ENCODE measurements at regions not wholly inside any gene's neighbourhood (a gene's known extent, or its start where the extent isn't known, plus 50 kb on each side); places are given as distances from the start of the nearest gene placed in this dataset.
A peak's percentile ranks its signal among the peaks of the same experiment; 100 is the strongest.

GRCh38 chr12:40446385-40446784, 221.6 kb downstream of the LRRK2 start:
- H4K20me1 ChIP-seq (ENCODE audit: control insufficient read depth, insufficient read depth), result no peaks in the 10 kb centered on the region
- ATAC-seq (peak; percentile 76), DNase-seq (ENCODE audit: low read depth, low spot score) (no peak), FAIRE-seq (peak; percentile 56)
- no peaks in the 10 kb centered on the region for H3K27me3 ChIP-seq (replicated peaks in 1 of 2; ENCODE audit: control insufficient read depth in 2 of 2, insufficient read depth in 2 of 2, low read length in 1 of 2)
- no peaks in the 10 kb centered on the region for H3K9me3 ChIP-seq (replicated peaks; ENCODE audit: control insufficient read depth, insufficient read depth, low read length)
- RAD21 ChIA-PET (ENCODE audit: unreplicated experiment), result interaction anchor here (0.8 to 2.8 kb wide), 7 partner anchors 10 to 290 kb away, joined by 3 to 11 read pairs (median 4); no protein-coding TSS in a partner anchor
- no peak overlapping the region for H3K4me2 ChIP-seq (ENCODE audit: control insufficient read depth, insufficient read depth)
- no peaks in the 10 kb centered on the region for H3K36me3 ChIP-seq (ENCODE audit: control insufficient read depth in 2 of 2, insufficient read depth in 2 of 2, low read length in 1 of 2)
- CTCF ChIA-PET, result interaction anchor here (0.6 to 2.9 kb wide), 17 partner anchors 10 to 435 kb away, joined by 3 to 20 read pairs (median 4); no protein-coding TSS in a partner anchor
- no peak overlapping the region for H3K9ac ChIP-seq (ENCODE audit: control insufficient read depth, insufficient read depth, low read length)
- POLR2A ChIA-PET, result no interaction called here
- H3K4me3 ChIP-seq, result no peak overlapping the region
- BruUV-seq (replicated peaks), result no TSS peak
- TF ChIP-seq ATF3 (IDR thresholded peaks at IDR 0.05; ENCODE audit: borderline replicate concordance, extremely low read depth, low read depth, low read length) (no peak), CTCF (IDR thresholded peaks at IDR 0.05 in 2 of 3, conservative IDR thresholded peaks at IDR 0.05 in 1 of 3; ENCODE audit: control insufficient read depth in 2 of 3, extremely low read depth in 1 of 3, insufficient read depth in 1 of 3, low read depth in 3 of 3, low read length in 3 of 3) (peak; percentile 44 to 57 (median 48); a peak in 4 of 6 replicates), BCL11A (IDR thresholded peaks at IDR 0.05; ENCODE audit: low read depth, low read length) (no peak), SMC3 (IDR thresholded peaks at IDR 0.05; ENCODE audit: borderline replicate concordance, low read length) (peak; percentile 60; the same call in 1 of the 2 replicates), ATF7 (IDR thresholded peaks at IDR 0.05; ENCODE audit: low read depth) (peak; percentile 82), RAD21 (IDR thresholded peaks at IDR 0.05; ENCODE audit: insufficient read depth, low read depth, low read length) (peak; percentile 60)
- no peaks in the 10 kb centered on the region for H3K79me2 ChIP-seq (ENCODE audit: control insufficient read depth, insufficient read depth, low read length)
- in situ Hi-C loops (cut with MboI) (loop anchor here (10.0 kb wide), 1 partner anchor 468 kb away; no protein-coding TSS in a partner anchor), intact Hi-C loops (cut with micrococcal nuclease; ENCODE audit: unreplicated experiment) (loop anchor here (5.0 to 10.0 kb wide), 2 partner anchors 138 to 476 kb away; no protein-coding TSS in a partner anchor)
- no peak overlapping the region for H2AFZ ChIP-seq (ENCODE audit: control insufficient read depth, low read depth, low read length)
- SMC1A ChIA-PET (ENCODE audit: uncharacterized antibody, unreplicated experiment), result interaction anchor here (0.6 to 2.8 kb wide), 10 partner anchors 10 to 480 kb away, joined by 3 to 14 read pairs (median 4); no protein-coding TSS in a partner anchor
- no peak overlapping the region for H3K27ac ChIP-seq (ENCODE audit: control insufficient read depth, insufficient read depth)
- no peaks in the 10 kb centered on the region for H3K4me1 ChIP-seq (ENCODE audit: control insufficient read depth, insufficient read depth, low read length)

Data from GM12878 (cell line).